Subcutaneous abdominal adipose tissue (tissue), 5 donors: ENCODE measurements at regions not wholly inside any gene's neighbourhood (a gene's known extent, or its start where the extent isn't known, plus 50 kb on each side); places are given as distances from the start of the nearest gene placed in this dataset.
"Not testable (repeated sequence)": the region's sequence is repeated elsewhere in the genome, so short reads cannot be mapped to it uniquely, and the experiment has no call there.

Source experiments
- H3K27ac ChIP-seq: one replicate; pipeline ENCODE4 v1.7.0; 2013; ENCODE audit warnings: low read depth, mild to moderate bottlenecking, inconsistent platforms, low read length, moderate library complexity
- H3K27me3 ChIP-seq, 5 donors: one replicate each; pipeline ENCODE4 v1.7.0; 2013; ENCODE audit warnings: low read length in 5 of 5, inconsistent platforms in 1 of 5; ENCODE audit not compliant: control insufficient read depth in 5 of 5, insufficient read depth in 4 of 5
- H3K36me3 ChIP-seq, 5 donors: one replicate each; pipeline ENCODE4 v1.7.0; 2013; ENCODE audit warnings: low read length in 5 of 5; ENCODE audit not compliant: control insufficient read depth in 5 of 5, insufficient read depth in 5 of 5
- H3K4me1 ChIP-seq, 5 donors: one replicate each; pipeline ENCODE4 v1.7.0; 2013; ENCODE audit warnings: low read length in 5 of 5, mild to moderate bottlenecking in 3 of 5, moderate library complexity in 1 of 5; ENCODE audit not compliant: control insufficient read depth in 5 of 5, insufficient read depth in 5 of 5
- H3K4me3 ChIP-seq, 5 donors: one replicate each; pipeline ENCODE4 v1.7.0; 2013; ENCODE audit warnings: low read length in 5 of 5, low read depth in 1 of 5
- H3K9ac ChIP-seq, 5 donors: one replicate each; pipeline ENCODE4 v1.7.0; 2013; ENCODE audit warnings: low read length in 5 of 5, mild to moderate bottlenecking in 4 of 5, moderate library complexity in 3 of 5
- H3K9me3 ChIP-seq, 5 donors: one replicate each; pipeline ENCODE4 v1.7.0; 2013; ENCODE audit warnings: low read length in 5 of 5; ENCODE audit not compliant: control insufficient read depth in 5 of 5
- donor health status: healthy.
- donor health status: healthy.
- donor health status: healthy.
- donor health status: healthy.
- donor health status: healthy.

- H3K27me3 ChIP-seq: not testable (repeated sequence)
These were observed 367.2 kb upstream of the ATP11B start for GRCh38 chr3:182425926-182426718.

GRCh38 chr3:182431972-182432371, 361.3 kb upstream of the ATP11B start:
- H3K9ac ChIP-seq, H3K27ac ChIP-seq, H3K4me3 ChIP-seq, H3K4me1 ChIP-seq, H3K36me3 ChIP-seq, H3K9me3 ChIP-seq, H3K27me3 ChIP-seq: not testable (repeated sequence)

More at GRCh38 chr3:182425926-182426718, 367.2 kb upstream of the ATP11B start:
- not testable (repeated sequence) for H3K9me3 ChIP-seq, H3K9ac ChIP-seq, H3K4me1 ChIP-seq, H3K27ac ChIP-seq, H3K36me3 ChIP-seq, H3K4me3 ChIP-seq

- Histone ChIP-seq H3K36me3 (no peaks in the 10 kb centered on the region), H3K27ac (no peak overlapping the region), H3K4me3 (no peak overlapping the region), H3K4me1 (no peaks in the 10 kb centered on the region), H3K9me3 (no peaks in the 10 kb centered on the region), H3K27me3 (no peaks in the 10 kb centered on the region), H3K9ac (no peak overlapping the region)
These were observed 357.4 kb upstream of the ATP11B start for GRCh38 chr3:182435860-182436259.

GRCh38 chr3:182436547-182436946, 356.8 kb upstream of the ATP11B start:
- H3K9me3 ChIP-seq: no peaks in the 10 kb centered on the region
- H3K9ac ChIP-seq: no peak overlapping the region
- no peaks in the 10 kb centered on the region for H3K4me1 ChIP-seq
- no peak overlapping the region for H3K4me3 ChIP-seq
- H3K36me3 ChIP-seq: no peaks in the 10 kb centered on the region
- no peak overlapping the region for H3K27ac ChIP-seq
- no peaks in the 10 kb centered on the region for H3K27me3 ChIP-seq

- no peaks in the 10 kb centered on the region for H3K4me1 ChIP-seq
- H3K27ac ChIP-seq: no peak overlapping the region
- no peaks in the 10 kb centered on the region for H3K27me3 ChIP-seq
- H3K36me3 ChIP-seq: no peaks in the 10 kb centered on the region
- no peaks in the 10 kb centered on the region for H3K9me3 ChIP-seq
- H3K4me3 ChIP-seq: no peak overlapping the region
- no peak overlapping the region for H3K9ac ChIP-seq
These were observed 354.9 kb upstream of the ATP11B start for GRCh38 chr3:182438398-182438797.

- Histone ChIP-seq H3K9me3 (no peaks in the 10 kb centered on the region), H3K36me3 (no peaks in the 10 kb centered on the region), H3K27ac (no peak overlapping the region), H3K27me3 (no peaks in the 10 kb centered on the region), H3K4me3 (no peak overlapping the region), H3K4me1 (no peaks in the 10 kb centered on the region), H3K9ac (no peak overlapping the region)
These were observed 353.2 kb upstream of the ATP11B start for GRCh38 chr3:182440101-182440500.

- Histone ChIP-seq H3K36me3 (no peaks in the 10 kb centered on the region), H3K9ac (no peak overlapping the region), H3K4me3 (no peak overlapping the region), H3K27ac (no peak overlapping the region), H3K9me3 (no peaks in the 10 kb centered on the region), H3K4me1 (no peaks in the 10 kb centered on the region), H3K27me3 (no peaks in the 10 kb centered on the region)
These were observed 347.7 kb upstream of the ATP11B start for GRCh38 chr3:182445576-182445975.

- Histone ChIP-seq H3K36me3 (no peaks in the 10 kb centered on the region), H3K9ac (no peak overlapping the region), H3K4me1 (no peaks in the 10 kb centered on the region), H3K27me3 (no peaks in the 10 kb centered on the region), H3K9me3 (no peaks in the 10 kb centered on the region), H3K4me3 (no peak overlapping the region), H3K27ac (no peak overlapping the region)
These were observed 342.1 kb upstream of the ATP11B start for GRCh38 chr3:182450942-182451787.

- no peaks in the 10 kb centered on the region for H3K27me3 ChIP-seq
These were observed 341.4 kb upstream of the ATP11B start for GRCh38 chr3:182451871-182452270.

GRCh38 chr3:182455011-182455410, 338.3 kb upstream of the ATP11B start:
- Histone ChIP-seq H3K4me1 (no peaks in the 10 kb centered on the region), H3K27ac (no peak overlapping the region), H3K9ac (no peak overlapping the region), H3K27me3 (no peaks in the 10 kb centered on the region), H3K4me3 (no peak overlapping the region), H3K36me3 (no peaks in the 10 kb centered on the region), H3K9me3 (no peaks in the 10 kb centered on the region)

More at GRCh38 chr3:182451871-182452270, 341.4 kb upstream of the ATP11B start:
- Histone ChIP-seq H3K36me3 (no peaks in the 10 kb centered on the region), H3K4me1 (no peaks in the 10 kb centered on the region), H3K4me3 (no peak overlapping the region), H3K9me3 (no peaks in the 10 kb centered on the region), H3K27ac (no peak overlapping the region), H3K9ac (no peak overlapping the region)
